Esophagus squamous epithelium (tissue), 4 donors: ENCODE measurements at regions not wholly inside any gene's neighbourhood (a gene's known extent, or its start where the extent isn't known, plus 50 kb on each side); places are given as distances from the start of the nearest gene placed in this dataset.

ENCODE experiments used
- CTCF ChIP-seq, 6 experiments: fragments of 450-650 bp in 4 of 6; fragments of 200-600 bp in 2 of 6; sonication (generic) in 2 of 6; IDR thresholded peaks; one replicate each; pipeline ENCODE4 v1.5.1; 2016 to 2019; ENCODE audit warnings: antibody characterized with exemption in 6 of 6, mild to moderate bottlenecking in 4 of 6, moderate library complexity in 4 of 6
- POLR2A ChIP-seq, 4 donors: fragments of 450-650 bp; IDR thresholded peaks; one replicate each; pipeline ENCODE4 v1.6.1; 2017; ENCODE audit warnings: antibody characterized with exemption in 4 of 4, mild to moderate bottlenecking in 4 of 4, moderate library complexity in 3 of 4

- TF ChIP-seq CTCF (IDR thresholded peaks at IDR 0.05) (no peak), POLR2A (IDR thresholded peaks at IDR 0.05) (no peak)
These were observed 190.5 kb upstream of the PIRT start for GRCh38 chr17:11028349-11028748.
